ENCODE measurements at regions not wholly inside any gene's neighbourhood (a gene's known extent, or its start where the extent isn't known, plus 50 kb on each side); places are given as distances from the start of the nearest gene placed in this dataset.

GRCh38 chr3:35549690-35550089 lies 89.6 kb upstream of the ARPP21 start:
- CTCF ChIA-PET, result no interaction called here
- Mint-ChIP-seq H3K4me1 (no peaks in the 10 kb centered on the region), H3K36me3 (no peaks in the 10 kb centered on the region), H3K9me3 (no peaks in the 10 kb centered on the region), H3K27ac (no peak overlapping the region), H3K4me3 (no peak overlapping the region), H3K27me3 (no peaks in the 10 kb centered on the region)
- no peak for DNase-seq

- peaks cover 1% of the 10 kb centered on the region for H3K9me3 Mint-ChIP-seq
- H3K27me3 Mint-ChIP-seq, result no peaks in the 10 kb centered on the region
- CTCF ChIA-PET, result no interaction called here
- no peak overlapping the region for H3K4me3 Mint-ChIP-seq
- H3K36me3 Mint-ChIP-seq, result no peaks in the 10 kb centered on the region
- no peaks in the 10 kb centered on the region for H3K4me1 Mint-ChIP-seq
- H3K27ac Mint-ChIP-seq, result no peak overlapping the region
- no peak for DNase-seq
These were observed 77.2 kb upstream of the ARPP21 start for GRCh38 chr3:35562141-35562540.

- no peak for DNase-seq
- H3K27me3 Mint-ChIP-seq, result no peaks in the 10 kb centered on the region
- CTCF ChIA-PET, result no interaction called here
These were observed 74.3 kb upstream of the ARPP21 start for GRCh38 chr3:35565048-35565447.

More at GRCh38 chr3:35565048-35565447, 74.3 kb upstream of the ARPP21 start:
- Mint-ChIP-seq H3K9me3 (no peaks in the 10 kb centered on the region), H3K4me3 (no peak overlapping the region), H3K4me1 (no peaks in the 10 kb centered on the region), H3K27ac (no peak overlapping the region), H3K36me3 (no peaks in the 10 kb centered on the region)
